Myocyte (in vitro differentiated cells): ENCODE measurements at regions not wholly inside any gene's neighbourhood (a gene's known extent, or its start where the extent isn't known, plus 50 kb on each side); places are given as distances from the start of the nearest gene placed in this dataset.

Experiments used
- DNase-seq: peaks from one replicate; pipeline ENCODE4 v3.0.0-alpha.2; 2012; ENCODE audit warnings: low read depth

- DNase-seq: no peak
Measured at GRCh38 chr2:53268086-53268485, 499.5 kb upstream of the CHAC2 start.

GRCh38 chr2:53265544-53266299, 501.9 kb upstream of the CHAC2 start:
- no peak for DNase-seq

DNA sequence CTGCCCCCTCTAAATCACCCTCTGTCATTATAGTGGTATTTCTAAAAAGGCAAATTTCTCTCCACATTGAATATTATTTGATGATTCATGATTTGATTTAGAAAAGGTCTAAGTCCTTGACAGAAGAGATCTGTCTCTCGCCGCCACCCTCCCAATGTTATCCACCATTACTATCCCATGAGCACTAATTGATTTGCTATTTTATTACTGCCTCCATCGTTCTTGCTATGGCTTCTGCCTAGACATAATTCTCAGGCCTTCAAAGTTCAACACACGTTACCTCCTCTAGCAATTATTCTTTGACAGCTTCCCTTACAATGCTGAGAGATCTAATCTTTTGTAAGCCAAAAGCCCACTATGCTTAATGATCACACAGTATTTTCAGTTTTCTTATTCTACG, 507.0 kb upstream of the CHAC2 start:
- no peak for DNase-seq

DNA sequence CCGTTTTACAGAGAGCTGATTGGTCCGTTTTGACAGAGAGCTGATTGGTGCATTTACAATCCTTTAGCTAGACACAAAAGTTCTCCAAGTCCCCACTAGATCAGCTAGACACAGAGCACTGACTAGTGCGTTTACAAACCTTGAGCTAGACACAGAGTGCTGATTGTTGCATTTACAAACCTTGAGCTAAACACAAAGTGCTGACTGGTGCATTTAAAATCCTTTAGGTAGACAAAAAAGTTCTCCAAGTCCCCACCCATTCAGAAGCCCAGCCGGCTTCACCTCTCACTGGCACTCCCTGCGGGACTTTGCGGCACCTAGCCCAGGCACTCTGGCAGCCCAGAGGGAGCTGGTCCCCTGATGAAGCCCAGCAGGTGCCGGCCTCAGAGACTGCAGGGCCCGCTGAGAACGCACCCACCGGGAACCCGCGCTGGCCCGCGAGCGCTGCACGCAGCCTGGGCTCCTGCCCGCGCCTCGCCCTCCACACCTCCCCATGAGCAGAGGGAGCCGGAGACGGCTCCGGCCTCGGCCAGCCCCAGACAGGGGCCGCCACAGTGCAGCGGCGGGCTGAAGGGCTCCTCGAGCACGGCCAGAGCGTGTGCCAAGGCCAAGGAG, 508.1 kb upstream of the CHAC2 start:
- DNase-seq: no peak

DNA sequence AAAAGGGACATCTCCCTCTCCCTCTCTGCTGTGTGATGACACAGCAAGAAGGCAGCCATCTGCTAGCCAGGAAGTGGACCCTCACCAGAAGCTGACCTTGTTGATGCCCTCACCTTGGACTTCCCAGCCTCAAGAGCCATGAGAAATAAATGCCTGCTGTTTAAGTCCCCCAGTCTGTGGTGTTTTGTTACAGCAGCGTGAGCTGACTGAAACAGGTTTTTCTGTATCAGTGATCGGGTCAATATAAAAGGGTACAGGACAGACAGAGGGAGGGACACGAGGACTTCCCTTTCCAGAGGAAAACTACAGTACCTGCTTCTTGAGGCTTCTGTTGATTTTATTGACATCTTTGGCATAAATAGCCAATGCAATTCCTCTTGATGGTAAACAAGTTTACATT, 510.3 kb upstream of the CHAC2 start:
- no peak for DNase-seq

- DNase-seq: no peak
Measured at GRCh38 chr2:53253244-53253643, 514.4 kb upstream of the CHAC2 start.

- DNase-seq: no peak
Measured at GRCh38 chr2:53252115-53252514, 515.5 kb upstream of the CHAC2 start.

GRCh38 chr2:53247956-53248735, 519.5 kb upstream of the CHAC2 start:
- DNase-seq: no peak

DNA sequence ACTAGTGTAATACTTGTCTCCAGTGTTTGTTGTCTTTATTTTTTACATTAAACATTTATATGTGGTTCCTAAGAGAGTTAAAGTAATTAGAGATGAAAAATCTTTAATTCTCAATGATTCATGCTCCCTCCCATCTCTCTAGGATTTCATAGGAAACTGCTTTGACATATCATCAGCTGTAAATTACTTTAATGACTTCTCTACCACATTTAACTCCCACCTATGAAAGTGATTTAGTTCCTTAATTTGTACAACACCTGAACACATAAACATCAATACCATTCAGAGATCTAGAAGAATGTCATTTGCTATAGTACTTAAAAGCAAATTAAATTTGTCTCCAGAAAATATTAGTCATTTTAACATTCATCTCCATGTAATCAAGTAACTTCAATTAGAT, 524.2 kb upstream of the CHAC2 start:
- no peak for DNase-seq

GRCh38 chr2:53242090-53242489, 525.5 kb upstream of the CHAC2 start:
- no peak for DNase-seq

GRCh38 chr2:53235836-53236582, 531.6 kb upstream of the CHAC2 start:
- peak; percentile 41 for DNase-seq

DNA sequence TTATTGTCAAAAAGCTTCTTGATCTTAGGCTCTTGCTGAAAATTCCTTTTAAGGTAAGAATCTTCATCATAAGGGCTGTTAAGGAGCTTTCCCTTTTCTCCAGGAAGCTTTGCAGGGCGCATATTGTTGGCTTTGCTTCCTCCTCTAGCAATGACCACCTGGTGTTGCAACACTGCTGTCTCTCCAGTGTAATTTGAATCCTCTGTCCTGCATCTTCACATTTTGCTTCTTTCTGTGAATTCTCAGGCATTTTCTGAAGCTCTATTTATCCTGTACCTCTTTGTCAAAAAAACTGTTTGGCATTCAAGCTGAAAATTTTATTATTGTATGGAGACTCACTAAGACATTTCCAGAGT, 533.1 kb upstream of the CHAC2 start:
- DNase-seq: peak; percentile 40

GRCh38 chr2:53233759-53234547, 533.7 kb upstream of the CHAC2 start:
- DNase-seq: peak; percentile 57

- DNase-seq: no peak
Measured at GRCh38 chr2:53231908-53232307, 535.7 kb upstream of the CHAC2 start.

- no peak for DNase-seq
Measured at GRCh38 chr2:53230691-53231090, 536.9 kb upstream of the CHAC2 start.

GRCh38 chr2:53227535-53227934, 540.1 kb upstream of the CHAC2 start:
- DNase-seq: no peak

GRCh38 chr2:53220969-53221368, 546.6 kb upstream of the CHAC2 start:
- no peak for DNase-seq

DNA sequence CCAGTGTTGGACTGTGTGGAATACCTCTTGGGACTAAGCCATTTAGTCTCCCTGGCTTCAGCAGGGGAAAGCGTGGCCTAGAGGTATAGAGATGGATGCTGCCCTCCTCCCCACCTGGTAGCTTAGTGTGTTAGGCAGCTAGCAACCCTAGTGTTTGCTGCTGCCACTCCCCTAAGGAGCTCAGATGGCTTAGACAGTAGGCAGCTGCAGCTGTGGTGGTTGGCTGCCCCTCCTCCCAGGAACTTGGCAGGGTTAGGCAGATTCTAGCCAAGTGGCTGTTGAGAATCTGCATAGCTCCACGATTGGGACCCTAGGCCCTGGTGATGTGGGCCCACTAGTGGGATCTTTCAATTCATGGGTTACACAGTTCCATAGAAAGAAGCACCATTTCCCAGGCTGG, 550.4 kb upstream of the CHAC2 start:
- peak; percentile 25 for DNase-seq

GRCh38 chr2:53216805-53217204, 550.8 kb upstream of the CHAC2 start:
- DNase-seq: no peak

DNA sequence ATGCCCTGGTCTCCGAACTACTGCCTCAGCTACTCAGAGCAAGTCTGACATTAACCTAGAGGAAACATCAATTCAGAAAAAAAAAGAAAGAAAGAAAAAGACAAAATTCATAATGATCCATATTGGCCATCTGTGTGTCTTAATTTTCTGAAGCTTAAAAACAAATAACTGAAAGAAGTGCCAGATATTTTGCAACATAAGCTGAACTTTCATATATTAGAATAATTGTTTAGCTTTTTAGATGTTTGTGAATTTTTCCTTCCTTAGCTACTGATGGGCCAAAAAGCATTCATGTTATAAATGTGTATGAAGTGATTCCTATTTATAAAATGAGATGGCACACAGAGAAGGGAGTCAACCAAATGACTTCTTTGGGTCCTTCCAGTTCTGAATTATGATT, 555.0 kb upstream of the CHAC2 start:
- DNase-seq: no peak

DNA sequence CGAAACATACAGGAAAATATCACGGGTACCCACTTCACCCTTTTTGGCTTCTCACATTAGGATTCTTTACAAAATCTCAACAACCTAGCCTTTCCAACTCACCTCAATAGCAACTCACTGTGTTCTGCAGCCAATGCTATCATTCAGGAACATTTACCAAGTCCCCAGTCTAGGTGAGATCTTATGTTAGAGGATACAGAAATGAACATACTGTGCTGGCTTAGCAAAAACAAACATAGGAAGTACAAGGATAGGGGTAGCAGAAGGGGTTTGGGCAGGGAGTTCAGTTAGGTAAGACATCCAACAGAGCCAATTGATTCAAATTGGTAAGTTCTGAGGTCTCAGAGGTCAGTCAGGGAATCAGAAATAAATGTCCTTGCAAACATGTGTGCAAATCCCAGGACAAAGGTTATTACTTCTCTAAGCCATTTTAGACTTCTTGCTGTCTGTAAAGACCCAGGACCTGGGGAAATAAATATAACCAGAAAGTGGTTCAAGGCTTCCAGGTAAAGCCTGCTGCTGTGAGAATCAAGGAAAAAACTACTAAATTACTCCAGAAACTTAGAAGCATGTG, 556.3 kb upstream of the CHAC2 start:
- no peak for DNase-seq
